H9 (cell line): ENCODE measurements at regions not wholly inside any gene's neighbourhood (a gene's known extent, or its start where the extent isn't known, plus 50 kb on each side); places are given as distances from the start of the nearest gene placed in this dataset.

ENCODE experiments used
- DNase-seq: peaks from one replicate; pipeline ENCODE4 v3.0.0-alpha.2; 2017
- H2AFZ ChIP-seq: one replicate; pipeline ENCODE4 v1.6.1; 2013; ENCODE audit warnings: mild to moderate bottlenecking, low read length, control low read depth, moderate library complexity
- H2AK5ac ChIP-seq: 2 replicates; pipeline ENCODE4 v1.6.1; 2013; ENCODE audit warnings: low read length, control low read depth, mixed read lengths; ENCODE audit not compliant: insufficient read length
- H2BK120ac ChIP-seq: one replicate; pipeline ENCODE4 v1.6.1; 2013; ENCODE audit warnings: low read depth, mild to moderate bottlenecking, low read length, control low read depth, inconsistent platforms; ENCODE audit not compliant: poor library complexity, severe bottlenecking
- H2BK12ac ChIP-seq: 2 replicates; pipeline ENCODE4 v1.6.1; 2013; ENCODE audit warnings: low read length, control low read depth, mixed read lengths, low read depth; ENCODE audit not compliant: insufficient read length
- H2BK15ac ChIP-seq: 2 replicates; pipeline ENCODE4 v1.6.1; 2013; ENCODE audit warnings: low read depth, low read length, control low read depth
- H2BK20ac ChIP-seq: one replicate; pipeline ENCODE4 v1.6.1; 2013; ENCODE audit warnings: low read depth, mild to moderate bottlenecking, low read length, control low read depth, inconsistent platforms; ENCODE audit not compliant: poor library complexity, severe bottlenecking
- H2BK5ac ChIP-seq: 2 replicates; pipeline ENCODE4 v1.6.1; 2013; ENCODE audit warnings: low read length, control low read depth, mixed read lengths; ENCODE audit not compliant: insufficient read length
- H3K14ac ChIP-seq: 2 replicates; pipeline ENCODE4 v1.6.1; 2013; ENCODE audit warnings: low read length, control low read depth; ENCODE audit not compliant: insufficient read depth
- H3K18ac ChIP-seq: 2 replicates; pipeline ENCODE4 v1.6.1; 2013; ENCODE audit warnings: low read depth, mild to moderate bottlenecking, mixed read lengths, low read length, control low read depth; ENCODE audit not compliant: insufficient read length
- H3K23ac ChIP-seq: 2 replicates; pipeline ENCODE4 v1.6.1; 2013; ENCODE audit warnings: low read length, control low read depth, mixed read lengths, low read depth; ENCODE audit not compliant: insufficient read length
- H3K23me2 ChIP-seq: 2 replicates; pipeline ENCODE4 v1.6.1; 2013; ENCODE audit warnings: low read depth, mild to moderate bottlenecking, mixed read lengths, low read length, control low read depth; ENCODE audit not compliant: insufficient read length, poor library complexity, severe bottlenecking
- H3K27ac ChIP-seq: 2 replicates; pipeline ENCODE4 v1.5.1; 2013; ENCODE audit warnings: low read length, control low read depth, mixed read lengths, low read depth; ENCODE audit not compliant: insufficient read length
- H3K27me3 ChIP-seq: 2 replicates; pipeline ENCODE4 v1.6.1; 2013; ENCODE audit warnings: low read length, control low read depth, inconsistent platforms; ENCODE audit not compliant: insufficient read depth
- H3K4ac ChIP-seq: 2 replicates; pipeline ENCODE4 v1.6.1; 2013; ENCODE audit warnings: low read depth, mild to moderate bottlenecking, control low read depth, inconsistent platforms, low read length, moderate library complexity
- H3K4me1 ChIP-seq: 2 replicates; pipeline ENCODE4 v1.6.1; 2013; ENCODE audit warnings: low read length, control low read depth, inconsistent platforms; ENCODE audit not compliant: insufficient read depth
- H3K4me2 ChIP-seq: 2 replicates; pipeline ENCODE4 v1.6.1; 2013; ENCODE audit warnings: low read length, control low read depth, mixed read lengths; ENCODE audit not compliant: insufficient read length, insufficient read depth
- H3K56ac ChIP-seq: 2 replicates; pipeline ENCODE4 v1.6.1; 2013; ENCODE audit warnings: low read depth, mild to moderate bottlenecking, mixed read lengths, low read length, control low read depth; ENCODE audit not compliant: insufficient read length
- H3K79me1 ChIP-seq: 2 replicates; pipeline ENCODE4 v1.6.1; 2013; ENCODE audit warnings: low read depth, mild to moderate bottlenecking, moderate library complexity, low read length, control low read depth, inconsistent platforms; ENCODE audit not compliant: insufficient read depth, poor library complexity, severe bottlenecking
- H3K79me2 ChIP-seq: 2 replicates; pipeline ENCODE4 v1.6.1; 2013; ENCODE audit warnings: low read length, control low read depth, inconsistent platforms; ENCODE audit not compliant: insufficient read depth
- H3K9ac ChIP-seq: 2 replicates; pipeline ENCODE4 v1.6.1; 2013; ENCODE audit warnings: low read length, control low read depth, mixed read lengths; ENCODE audit not compliant: insufficient read length; ENCODE audit errors: extremely low read depth
- H3K9me3 ChIP-seq: one replicate; pipeline ENCODE4 v1.6.1; 2013; ENCODE audit warnings: low read depth, low read length, inconsistent platforms; ENCODE audit not compliant: control insufficient read depth
- H3T11ph ChIP-seq: one replicate; pipeline ENCODE4 v1.6.1; 2013; ENCODE audit warnings: mild to moderate bottlenecking, low read length, control low read depth, inconsistent platforms
- H4K20me1 ChIP-seq: one replicate; pipeline ENCODE4 v1.6.1; 2013; ENCODE audit not compliant: control insufficient read depth, insufficient read length, insufficient read depth
- H4K5ac ChIP-seq: 2 replicates; pipeline ENCODE4 v1.6.1; 2013; ENCODE audit warnings: low read depth, mild to moderate bottlenecking, mixed read lengths, low read length, control low read depth; ENCODE audit not compliant: insufficient read length
- H4K8ac ChIP-seq: replicated peaks from 2 replicates; pipeline ENCODE4 v1.6.1; 2013; ENCODE audit warnings: low read length, control low read depth, mixed read lengths, low read depth; ENCODE audit not compliant: insufficient read length
- H4K91ac ChIP-seq: 2 replicates; pipeline ENCODE4 v1.6.1; 2013; ENCODE audit warnings: low read depth, mild to moderate bottlenecking, moderate library complexity, mixed read lengths, low read length, control low read depth; ENCODE audit not compliant: insufficient read length
- H3K27ac Mint-ChIP-seq, 3 experiments: 2 replicates in 2 of 3; 3 replicates in 1 of 3; pipeline ENCODE4 v1.8.0; 2020 to 2021; ENCODE audit warnings: mixed read lengths in 3 of 3, mild to moderate bottlenecking in 1 of 3, moderate library complexity in 1 of 3
- H3K27me3 Mint-ChIP-seq: 2 replicates; pipeline ENCODE4 v1.8.0; 2021; ENCODE audit warnings: low read depth, mild to moderate bottlenecking, moderate library complexity, mixed read lengths
- H3K36me3 Mint-ChIP-seq, 3 experiments: 2 replicates in 2 of 3; 3 replicates in 1 of 3; pipeline ENCODE4 v1.8.0; 2020 to 2021; ENCODE audit warnings: low read depth in 3 of 3, mixed read lengths in 3 of 3; ENCODE audit not compliant: insufficient read depth in 1 of 3
- H3K4me1 Mint-ChIP-seq, 2 experiments: 2 replicates each; pipeline ENCODE4 v1.8.0; 2020; ENCODE audit warnings: mixed read lengths in 2 of 2
- H3K4me3 Mint-ChIP-seq, 2 experiments: 2 replicates in 1 of 2; 3 replicates in 1 of 2; pipeline ENCODE4 v1.8.0; 2020 to 2021; ENCODE audit warnings: mild to moderate bottlenecking in 2 of 2, mixed read lengths in 2 of 2, moderate library complexity in 1 of 2
- H3K9me3 Mint-ChIP-seq, 2 experiments: 2 replicates in 1 of 2; 3 replicates in 1 of 2; pipeline ENCODE4 v1.8.0; 2020; ENCODE audit warnings: mild to moderate bottlenecking in 2 of 2, mixed read lengths in 2 of 2, moderate library complexity in 1 of 2
- CTCF ChIP-seq: fragments of 200-600 bp; sonication (generic); conservative IDR thresholded peaks from 3 replicates; pipeline ENCODE4 v1.8.0; 2021; ENCODE audit warnings: antibody characterized with exemption, mild to moderate bottlenecking
- WGBS: extraction: QIAGEN DNeasy Blood & Tissue Kit; methylation state at CpG from one replicate; pipeline ENCODE4 v1.1.7; 2013; ENCODE audit warnings: missing lambda C conversion rate, low lambda C conversion rate, mixed read lengths; ENCODE audit not compliant: insufficient read length; ENCODE audit errors: extremely low coverage; 5-methylcytosine and 5-hydroxymethylcytosine counted together

GRCh38 chr22:49129736-49130135 lies 697.9 kb downstream of the BRD1 start:
- Histone ChIP-seq H2BK12ac (no peak overlapping the region), H3K56ac (no peak overlapping the region), H3K4me1 (no peaks in the 10 kb centered on the region), H3K79me1 (no peaks in the 10 kb centered on the region), H3K23me2 (no peaks in the 10 kb centered on the region), H3K4me2 (no peak overlapping the region), H2BK120ac (no peak overlapping the region), H3K18ac (no peak overlapping the region), H4K5ac (no peak overlapping the region), H4K20me1 (no peaks in the 10 kb centered on the region), H3K27ac (no peak overlapping the region), H2BK5ac (no peak overlapping the region), H2BK15ac (no peak overlapping the region), H3K79me2 (no peaks in the 10 kb centered on the region), H3K27me3 (no peaks in the 10 kb centered on the region), H3K9me3 (no peaks in the 10 kb centered on the region), H3T11ph (no peak overlapping the region), H4K91ac (no peak overlapping the region), H3K23ac (no peak overlapping the region), H3K9ac (no peak overlapping the region), H3K4ac (no peak overlapping the region), H3K14ac (no peak overlapping the region), H4K8ac (no peak overlapping the region), H2AK5ac (no peak overlapping the region), H2AFZ (no peak overlapping the region), H2BK20ac (no peak overlapping the region)
- peak; percentile 20 for DNase-seq
- no peaks in the 10 kb centered on the region; the same call in 1 of the 2 replicates for H3K27me3 Mint-ChIP-seq
- H3K4me3 Mint-ChIP-seq: no peak overlapping the region
- peaks cover 3% of the 10 kb centered on the region in 2 experiments; a peak in 3 of 4 replicates for H3K4me1 Mint-ChIP-seq
- H3K27ac Mint-ChIP-seq: no peak overlapping the region
- WGBS: no CpG with 5 or more reads among the region's 9 CpGs
- TF ChIP-seq CTCF: no peak
- H3K9me3 Mint-ChIP-seq: peaks cover 0 to 5% of the 10 kb centered on the region in 2 experiments; a peak in 2 of 5 replicates
- H3K36me3 Mint-ChIP-seq: no peaks in the 10 kb centered on the region; a peak in 1 of 7 replicates
